ENCODE measurements at regions not wholly inside any gene's neighbourhood (a gene's known extent, or its start where the extent isn't known, plus 50 kb on each side); places are given as distances from the start of the nearest gene placed in this dataset.

- Histone ChIP-seq H2AFZ (ENCODE audit: low read length) (no peak overlapping the region), H3K79me2 (ENCODE audit: insufficient read depth, low read length) (no peaks in the 10 kb centered on the region), H3K4me2 (ENCODE audit: low read length) (no peak overlapping the region), H3K9me3 (ENCODE audit: low read length) (no peaks in the 10 kb centered on the region), H4K20me1 (ENCODE audit: insufficient read depth, low read length) (no peaks in the 10 kb centered on the region), H3K9ac (ENCODE audit: low read length) (no peak overlapping the region), H3K4me1 (ENCODE audit: insufficient read depth, low read length, severe bottlenecking) (no peaks in the 10 kb centered on the region), H3K9me2 (ENCODE audit: low read depth, low read length) (no peaks in the 10 kb centered on the region), H3K27me3 (ENCODE audit: insufficient read depth, low read length) (0 out of 2 replicates have a peak, but pooled peaks cover 4% of the 10 kb centered on the region), H3K4me3 (ENCODE audit: low read depth, low read length, poor library complexity, severe bottlenecking) (no peak overlapping the region), H3K36me3 (ENCODE audit: insufficient read depth, low read length) (no peaks in the 10 kb centered on the region), H3K27ac (ENCODE audit: low read depth, low read length, poor library complexity, severe bottlenecking) (no peak overlapping the region), H3F3A (ENCODE audit: insufficient read depth, low read length) (no peaks in the 10 kb centered on the region)
- TF ChIP-seq EZH2 (IDR thresholded peaks at IDR 0.05; ENCODE audit: borderline replicate concordance, low read length) = no peak
- TF ChIP-seq, protein P1, sequence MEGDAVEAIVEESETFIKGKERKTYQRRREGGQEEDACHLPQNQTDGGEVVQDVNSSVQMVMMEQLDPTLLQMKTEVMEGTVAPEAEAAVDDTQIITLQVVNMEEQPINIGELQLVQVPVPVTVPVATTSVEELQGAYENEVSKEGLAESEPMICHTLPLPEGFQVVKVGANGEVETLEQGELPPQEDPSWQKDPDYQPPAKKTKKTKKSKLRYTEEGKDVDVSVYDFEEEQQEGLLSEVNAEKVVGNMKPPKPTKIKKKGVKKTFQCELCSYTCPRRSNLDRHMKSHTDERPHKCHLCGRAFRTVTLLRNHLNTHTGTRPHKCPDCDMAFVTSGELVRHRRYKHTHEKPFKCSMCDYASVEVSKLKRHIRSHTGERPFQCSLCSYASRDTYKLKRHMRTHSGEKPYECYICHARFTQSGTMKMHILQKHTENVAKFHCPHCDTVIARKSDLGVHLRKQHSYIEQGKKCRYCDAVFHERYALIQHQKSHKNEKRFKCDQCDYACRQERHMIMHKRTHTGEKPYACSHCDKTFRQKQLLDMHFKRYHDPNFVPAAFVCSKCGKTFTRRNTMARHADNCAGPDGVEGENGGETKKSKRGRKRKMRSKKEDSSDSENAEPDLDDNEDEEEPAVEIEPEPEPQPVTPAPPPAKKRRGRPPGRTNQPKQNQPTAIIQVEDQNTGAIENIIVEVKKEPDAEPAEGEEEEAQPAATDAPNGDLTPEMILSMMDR (IDR thresholded peaks at IDR 0.05; ENCODE audit: low read length) = no peak
Measured at GRCh38 chr6:159602431-159603041, 90.5 kb downstream of the SOD2 start.

- no peak for TF ChIP-seq EZH2 (IDR thresholded peaks at IDR 0.05; ENCODE audit: borderline replicate concordance, low read length)
- TF ChIP-seq, protein P1 (IDR thresholded peaks at IDR 0.05; ENCODE audit: low read length) = no peak
- no peak overlapping the region for H3K4me2 ChIP-seq (ENCODE audit: low read length)
- no peaks in the 10 kb centered on the region for H3K79me2 ChIP-seq (ENCODE audit: insufficient read depth, low read length)
- H3F3A ChIP-seq (ENCODE audit: insufficient read depth, low read length) = no peaks in the 10 kb centered on the region
- no peaks in the 10 kb centered on the region for H4K20me1 ChIP-seq (ENCODE audit: insufficient read depth, low read length)
- H3K9me3 ChIP-seq (ENCODE audit: low read length) = no peaks in the 10 kb centered on the region
- H3K4me3 ChIP-seq (ENCODE audit: low read depth, low read length, poor library complexity, severe bottlenecking) = no peak overlapping the region
- H3K9me2 ChIP-seq (ENCODE audit: low read depth, low read length) = no peaks in the 10 kb centered on the region
- no peak overlapping the region for H3K27ac ChIP-seq (ENCODE audit: low read depth, low read length, poor library complexity, severe bottlenecking)
- H3K9ac ChIP-seq (ENCODE audit: low read length) = no peak overlapping the region
- H2AFZ ChIP-seq (ENCODE audit: low read length) = no peak overlapping the region
- H3K27me3 ChIP-seq (ENCODE audit: insufficient read depth, low read length) = 0 out of 2 replicates have a peak, but pooled peaks cover 4% of the 10 kb centered on the region
- no peaks in the 10 kb centered on the region for H3K36me3 ChIP-seq (ENCODE audit: insufficient read depth, low read length)
- no peaks in the 10 kb centered on the region for H3K4me1 ChIP-seq (ENCODE audit: insufficient read depth, low read length, severe bottlenecking)
Measured at GRCh38 chr6:159601211-159601610, 91.8 kb downstream of the SOD2 start.

DNA sequence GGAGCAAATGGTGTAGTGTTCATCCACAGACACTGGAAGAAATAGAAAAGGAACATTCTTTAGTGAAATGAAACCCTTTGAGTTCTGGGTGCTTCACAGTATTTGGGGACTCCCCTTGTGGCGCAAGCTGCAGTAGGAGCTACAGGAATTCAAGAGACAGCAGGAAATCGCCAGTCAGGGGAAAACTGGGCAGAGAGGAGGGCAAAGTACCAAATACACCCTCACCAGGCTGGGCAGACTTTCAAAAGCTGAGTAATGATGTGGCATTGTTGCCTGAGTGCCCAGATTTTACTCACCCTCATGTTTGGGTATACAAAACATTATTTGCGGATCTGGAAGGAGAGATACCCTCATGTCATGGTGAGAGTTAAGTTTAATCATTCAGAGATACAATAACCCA, 97.9 kb downstream of the SOD2 start:
- Histone ChIP-seq H3K4me1 (ENCODE audit: insufficient read depth, low read length, severe bottlenecking) (no peaks in the 10 kb centered on the region), H3K4me3 (ENCODE audit: low read depth, low read length, poor library complexity, severe bottlenecking) (no peak overlapping the region), H3K9me3 (ENCODE audit: low read length) (no peaks in the 10 kb centered on the region), H2AFZ (ENCODE audit: low read length) (no peak overlapping the region), H4K20me1 (ENCODE audit: insufficient read depth, low read length) (no peaks in the 10 kb centered on the region), H3F3A (ENCODE audit: insufficient read depth, low read length) (no peaks in the 10 kb centered on the region; the same call in 1 of the 2 replicates), H3K4me2 (ENCODE audit: low read length) (no peak overlapping the region), H3K79me2 (ENCODE audit: insufficient read depth, low read length) (no peaks in the 10 kb centered on the region), H3K27me3 (ENCODE audit: insufficient read depth, low read length) (no peaks in the 10 kb centered on the region), H3K27ac (ENCODE audit: low read depth, low read length, poor library complexity, severe bottlenecking) (no peak overlapping the region), H3K9ac (ENCODE audit: low read length) (no peak overlapping the region), H3K9me2 (ENCODE audit: low read depth, low read length) (no peaks in the 10 kb centered on the region), H3K36me3 (ENCODE audit: insufficient read depth, low read length) (no peaks in the 10 kb centered on the region)
- TF ChIP-seq, protein P1 (IDR thresholded peaks at IDR 0.05; ENCODE audit: low read length) = no peak
- no peak for TF ChIP-seq EZH2 (IDR thresholded peaks at IDR 0.05; ENCODE audit: borderline replicate concordance, low read length)
